ENCODE measurements at regions not wholly inside any gene's neighbourhood (a gene's known extent, or its start where the extent isn't known, plus 50 kb on each side); places are given as distances from the start of the nearest gene placed in this dataset.

DNA sequence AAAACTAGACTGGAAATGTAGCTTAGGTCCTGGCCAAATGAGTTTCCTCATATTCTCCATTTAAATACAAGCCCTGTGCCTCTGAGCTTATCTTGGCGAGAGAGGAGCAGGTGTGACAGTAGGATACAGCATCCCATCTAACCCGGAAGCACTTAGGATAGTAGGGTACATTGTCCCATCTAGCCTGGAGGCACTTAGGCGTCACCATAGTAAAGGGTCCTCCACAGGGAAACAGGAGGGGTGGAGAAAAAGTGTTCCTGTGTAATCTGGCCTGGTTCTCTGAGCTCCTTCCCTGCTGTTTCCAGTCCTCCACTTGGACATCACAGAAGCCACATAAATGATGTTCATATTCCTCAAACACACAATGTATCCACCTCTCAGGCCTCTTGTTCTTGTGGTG, 301.4 kb downstream of the GALR1 start:
- H3K79me2 ChIP-seq (ENCODE audit: control insufficient read depth, insufficient read depth, low read length), result no peaks in the 10 kb centered on the region
- FAIRE-seq (no peak), DNase-seq (ENCODE audit: low read depth, low spot score) (no peak)
- H3K4me1 ChIP-seq (ENCODE audit: control insufficient read depth, extremely low read depth, insufficient read depth, low read length), result no peaks in the 10 kb centered on the region
- no peak overlapping the region for H3K4me2 ChIP-seq (ENCODE audit: control insufficient read depth, extremely low read depth, insufficient read depth, low read depth, low read length)
- TF ChIP-seq EZH2 (IDR thresholded peaks at IDR 0.05; ENCODE audit: low read length), result no peak
- TF ChIP-seq, protein P1, sequence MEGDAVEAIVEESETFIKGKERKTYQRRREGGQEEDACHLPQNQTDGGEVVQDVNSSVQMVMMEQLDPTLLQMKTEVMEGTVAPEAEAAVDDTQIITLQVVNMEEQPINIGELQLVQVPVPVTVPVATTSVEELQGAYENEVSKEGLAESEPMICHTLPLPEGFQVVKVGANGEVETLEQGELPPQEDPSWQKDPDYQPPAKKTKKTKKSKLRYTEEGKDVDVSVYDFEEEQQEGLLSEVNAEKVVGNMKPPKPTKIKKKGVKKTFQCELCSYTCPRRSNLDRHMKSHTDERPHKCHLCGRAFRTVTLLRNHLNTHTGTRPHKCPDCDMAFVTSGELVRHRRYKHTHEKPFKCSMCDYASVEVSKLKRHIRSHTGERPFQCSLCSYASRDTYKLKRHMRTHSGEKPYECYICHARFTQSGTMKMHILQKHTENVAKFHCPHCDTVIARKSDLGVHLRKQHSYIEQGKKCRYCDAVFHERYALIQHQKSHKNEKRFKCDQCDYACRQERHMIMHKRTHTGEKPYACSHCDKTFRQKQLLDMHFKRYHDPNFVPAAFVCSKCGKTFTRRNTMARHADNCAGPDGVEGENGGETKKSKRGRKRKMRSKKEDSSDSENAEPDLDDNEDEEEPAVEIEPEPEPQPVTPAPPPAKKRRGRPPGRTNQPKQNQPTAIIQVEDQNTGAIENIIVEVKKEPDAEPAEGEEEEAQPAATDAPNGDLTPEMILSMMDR (optimal IDR thresholded peaks at IDR 0.05 in 1 of 3, IDR thresholded peaks at IDR 0.05 in 1 of 3, conservative IDR thresholded peaks at IDR 0.05 in 1 of 3; ENCODE audit: extremely low read depth in 1 of 3, insufficient read depth in 2 of 3, low read length in 3 of 3), result no peak
- H2AFZ ChIP-seq (ENCODE audit: control insufficient read depth, low read length), result no peak overlapping the region
- no peaks in the 10 kb centered on the region for H3K9me1 ChIP-seq (ENCODE audit: control insufficient read depth, extremely low read depth, insufficient read depth, low read length)
- H3K27me3 ChIP-seq (ENCODE audit: control insufficient read depth, extremely low read depth, insufficient read depth, low read length), result no peaks in the 10 kb centered on the region
- H3K9me3 ChIP-seq (ENCODE audit: control insufficient read depth, low read depth, low read length), result peaks cover 6% of the 10 kb centered on the region
- dilution Hi-C loops (cut with MboI; ENCODE audit: extremely low pct_ligation_motif_present, low sequenced_read_pairs), result no loop called here
- no peak overlapping the region for H3K27ac ChIP-seq (ENCODE audit: control insufficient read depth, insufficient read depth, low read length)
- H4K20me1 ChIP-seq (ENCODE audit: control insufficient read depth, extremely low read depth, insufficient read depth, low read length), result no peaks in the 10 kb centered on the region
- no peaks in the 10 kb centered on the region for H3K36me3 ChIP-seq (ENCODE audit: control insufficient read depth in 2 of 2, extremely low read depth in 1 of 2, insufficient read depth in 2 of 2, low read length in 2 of 2)
- H3K9ac ChIP-seq (ENCODE audit: control insufficient read depth, extremely low read depth, insufficient read depth, low read length), result no peak overlapping the region
- no peak overlapping the region for H3K4me3 ChIP-seq (ENCODE audit: control insufficient read depth in 2 of 3, extremely low read depth in 1 of 3, insufficient read depth in 2 of 3, low read depth in 1 of 3, low read length in 3 of 3)

DNA sequence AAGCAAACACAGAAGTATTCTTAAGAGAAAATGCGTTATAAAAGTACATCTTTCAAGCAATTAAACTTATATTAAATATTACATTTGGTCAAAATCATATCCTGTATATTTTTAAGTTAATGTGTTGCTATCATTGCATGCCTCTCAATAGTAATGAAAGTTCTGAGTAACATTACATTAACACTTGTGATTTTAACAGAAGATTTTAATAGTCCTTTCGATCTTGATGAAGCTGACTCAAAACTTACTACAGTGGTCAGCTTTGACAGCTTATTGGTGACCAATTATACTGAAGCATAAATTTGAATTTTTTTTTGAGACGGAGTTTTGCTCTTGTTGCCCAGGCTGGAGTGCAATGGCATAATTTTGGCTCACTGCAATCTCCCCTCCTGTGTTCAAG, 303.3 kb downstream of the GALR1 start:
- dilution Hi-C loops (cut with MboI; ENCODE audit: extremely low pct_ligation_motif_present, low sequenced_read_pairs), result no loop called here
- Histone ChIP-seq H3K9me3 (ENCODE audit: control insufficient read depth, low read depth, low read length) (peaks cover 3% of the 10 kb centered on the region), H3K27ac (ENCODE audit: control insufficient read depth, insufficient read depth, low read length) (no peak overlapping the region), H3K4me3 (ENCODE audit: control insufficient read depth in 2 of 3, extremely low read depth in 1 of 3, insufficient read depth in 2 of 3, low read depth in 1 of 3, low read length in 3 of 3) (no peak overlapping the region), H4K20me1 (ENCODE audit: control insufficient read depth, extremely low read depth, insufficient read depth, low read length) (no peaks in the 10 kb centered on the region), H3K36me3 (ENCODE audit: control insufficient read depth in 2 of 2, extremely low read depth in 1 of 2, insufficient read depth in 2 of 2, low read length in 2 of 2) (no peaks in the 10 kb centered on the region), H3K4me2 (ENCODE audit: control insufficient read depth, extremely low read depth, insufficient read depth, low read depth, low read length) (no peak overlapping the region), H3K79me2 (ENCODE audit: control insufficient read depth, insufficient read depth, low read length) (no peaks in the 10 kb centered on the region), H3K9ac (ENCODE audit: control insufficient read depth, extremely low read depth, insufficient read depth, low read length) (no peak overlapping the region), H2AFZ (ENCODE audit: control insufficient read depth, low read length) (no peak overlapping the region), H3K9me1 (ENCODE audit: control insufficient read depth, extremely low read depth, insufficient read depth, low read length) (no peaks in the 10 kb centered on the region), H3K27me3 (ENCODE audit: control insufficient read depth, extremely low read depth, insufficient read depth, low read length) (no peaks in the 10 kb centered on the region), H3K4me1 (ENCODE audit: control insufficient read depth, extremely low read depth, insufficient read depth, low read length) (no peaks in the 10 kb centered on the region)
- TF ChIP-seq, protein P1 (optimal IDR thresholded peaks at IDR 0.05 in 1 of 3, IDR thresholded peaks at IDR 0.05 in 1 of 3, conservative IDR thresholded peaks at IDR 0.05 in 1 of 3; ENCODE audit: extremely low read depth in 1 of 3, insufficient read depth in 2 of 3, low read length in 3 of 3), result no peak
- no peak for TF ChIP-seq EZH2 (IDR thresholded peaks at IDR 0.05; ENCODE audit: low read length)
- no peak for DNase-seq (ENCODE audit: low read depth, low spot score)
- no peak for FAIRE-seq

All from keratinocyte (primary cell).